ENCODE measurements at regions not wholly inside any gene's neighbourhood (a gene's known extent, or its start where the extent isn't known, plus 50 kb on each side); places are given as distances from the start of the nearest gene placed in this dataset.

- no peaks in the 10 kb centered on the region for H3K4me1 ChIP-seq (ENCODE audit: control insufficient read depth, insufficient read depth, low read length)
- no peaks in the 10 kb centered on the region for H3K27me3 ChIP-seq (ENCODE audit: control insufficient read depth, insufficient read depth, low read length)
- H3K36me3 ChIP-seq (ENCODE audit: control insufficient read depth, insufficient read depth, low read length) = no peaks in the 10 kb centered on the region
- no peak overlapping the region for H3K9ac ChIP-seq (ENCODE audit: low read length)
- H3K4me3 ChIP-seq (ENCODE audit: low read length) = no peak overlapping the region
- H3K27ac ChIP-seq (ENCODE audit: low read depth, low read length) = no peak overlapping the region
Observed at GRCh38 chr10:129133856-129134255, 333.2 kb upstream of the MGMT start.

- no peaks in the 10 kb centered on the region for H3K36me3 ChIP-seq (ENCODE audit: control insufficient read depth, insufficient read depth, low read length)
- no peak overlapping the region for H3K4me3 ChIP-seq (ENCODE audit: low read length)
- no peaks in the 10 kb centered on the region for H3K27me3 ChIP-seq (ENCODE audit: control insufficient read depth, insufficient read depth, low read length)
- H3K9ac ChIP-seq (ENCODE audit: low read length) = no peak overlapping the region
- no peak overlapping the region for H3K27ac ChIP-seq (ENCODE audit: low read depth, low read length)
- no peaks in the 10 kb centered on the region for H3K4me1 ChIP-seq (ENCODE audit: control insufficient read depth, insufficient read depth, low read length)
Observed at GRCh38 chr10:129134371-129134770, 332.7 kb upstream of the MGMT start.

DNA sequence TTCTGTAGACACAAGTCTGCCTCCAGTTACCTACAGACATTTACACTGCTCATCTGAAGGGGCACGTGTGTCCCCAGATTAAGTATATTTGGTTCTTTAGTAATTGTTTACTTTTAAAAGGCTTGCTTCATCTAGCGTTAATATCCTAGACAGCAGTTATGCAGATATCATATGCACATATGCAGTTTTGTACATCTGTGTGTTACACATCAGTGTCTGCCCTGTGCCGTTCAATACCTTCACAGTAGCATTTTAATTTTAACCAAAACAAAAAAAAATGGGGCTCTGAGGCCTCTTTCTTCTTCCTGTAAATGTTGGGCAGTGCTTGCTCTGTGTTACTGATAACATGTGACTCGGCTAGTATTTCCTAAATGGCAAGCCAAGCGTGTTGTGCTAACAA is 331.4 kb upstream of the MGMT start:
- Histone ChIP-seq H3K27ac (ENCODE audit: low read depth, low read length) (no peak overlapping the region), H3K9ac (ENCODE audit: low read length) (no peak overlapping the region), H3K4me3 (ENCODE audit: low read length) (no peak overlapping the region), H3K36me3 (ENCODE audit: control insufficient read depth, insufficient read depth, low read length) (no peaks in the 10 kb centered on the region), H3K27me3 (ENCODE audit: control insufficient read depth, insufficient read depth, low read length) (no peaks in the 10 kb centered on the region), H3K4me1 (ENCODE audit: control insufficient read depth, insufficient read depth, low read length) (no peaks in the 10 kb centered on the region)

DNA sequence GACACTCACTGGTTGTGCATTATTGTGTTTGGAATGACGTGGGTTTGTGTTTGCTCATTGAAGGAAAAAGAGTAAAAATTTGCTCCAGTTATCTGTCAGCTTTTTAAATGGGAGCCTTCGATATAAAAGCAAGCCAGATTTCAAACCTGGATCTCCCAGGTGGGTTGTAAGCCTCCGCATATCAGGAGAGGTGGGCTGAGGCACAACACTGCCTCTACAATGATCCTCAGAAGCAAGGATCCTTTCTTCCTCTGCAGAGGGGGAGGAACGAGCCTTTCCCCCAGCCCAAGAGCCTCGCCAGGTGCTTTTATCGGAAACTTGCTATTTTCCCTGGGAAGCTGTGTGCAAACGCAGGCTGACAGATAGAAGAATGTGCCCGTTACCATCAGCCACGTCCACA is 331.0 kb upstream of the MGMT start:
- Histone ChIP-seq H3K27ac (ENCODE audit: low read depth, low read length) (no peak overlapping the region), H3K27me3 (ENCODE audit: control insufficient read depth, insufficient read depth, low read length) (no peaks in the 10 kb centered on the region), H3K4me3 (ENCODE audit: low read length) (no peak overlapping the region), H3K9ac (ENCODE audit: low read length) (no peak overlapping the region), H3K36me3 (ENCODE audit: control insufficient read depth, insufficient read depth, low read length) (no peaks in the 10 kb centered on the region), H3K4me1 (ENCODE audit: control insufficient read depth, insufficient read depth, low read length) (no peaks in the 10 kb centered on the region)

- H3K27me3 ChIP-seq (ENCODE audit: control insufficient read depth, insufficient read depth, low read length) = no peaks in the 10 kb centered on the region
- H3K27ac ChIP-seq (ENCODE audit: low read depth, low read length) = no peak overlapping the region
Observed at GRCh38 chr10:129136951-129137350, 330.1 kb upstream of the MGMT start.

DNA sequence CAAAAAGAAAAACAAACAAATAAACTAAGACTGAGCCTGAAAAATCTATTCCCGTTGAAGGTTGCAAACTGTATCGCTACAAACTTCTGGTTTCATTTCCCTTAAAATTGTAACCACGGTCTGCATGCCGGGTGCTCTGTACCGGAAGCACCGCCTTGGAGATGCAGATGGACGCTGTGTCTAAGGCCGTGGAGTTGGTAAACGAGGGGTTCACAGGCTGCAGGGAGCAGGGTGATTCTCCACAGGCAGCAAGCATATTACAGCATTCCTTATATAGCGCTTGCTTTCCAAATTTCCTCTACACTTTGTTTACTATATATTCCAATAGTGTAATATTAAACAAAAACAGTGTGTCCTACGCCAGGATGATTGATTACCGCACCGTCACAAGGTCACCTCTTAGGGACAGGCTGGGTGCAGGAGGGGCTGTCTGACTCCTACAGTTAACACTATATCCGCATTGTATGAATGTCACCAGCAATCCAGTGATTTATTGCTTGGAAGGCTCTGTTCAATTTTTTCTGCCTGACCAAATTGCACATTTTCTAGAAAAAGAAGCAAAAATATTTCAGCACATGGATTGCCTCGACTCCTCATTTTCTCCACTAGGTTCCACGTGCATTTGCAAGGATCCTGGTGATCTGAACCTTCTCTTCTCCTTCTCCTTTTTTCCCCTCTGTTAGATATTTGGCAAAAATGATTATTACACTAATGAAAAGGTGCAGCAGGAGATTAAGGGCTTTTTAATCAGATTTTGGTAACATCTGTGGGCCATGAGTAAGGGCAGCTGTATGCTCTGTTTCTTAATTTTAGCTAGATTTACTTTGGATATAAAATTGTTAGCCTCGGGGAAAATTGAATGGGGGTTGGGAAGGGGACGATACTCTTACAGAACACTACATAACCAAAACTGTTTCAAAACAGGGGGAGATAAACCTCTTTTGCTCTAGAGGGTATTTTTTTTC is 325.8 kb upstream of the MGMT start:
- no peaks in the 10 kb centered on the region for H3K36me3 ChIP-seq (ENCODE audit: control insufficient read depth, insufficient read depth, low read length)
- no peak overlapping the region for H3K27ac ChIP-seq (ENCODE audit: low read depth, low read length)
- H3K4me3 ChIP-seq (ENCODE audit: low read length) = no peak overlapping the region
- no peaks in the 10 kb centered on the region for H3K4me1 ChIP-seq (ENCODE audit: control insufficient read depth, insufficient read depth, low read length)
- H3K27me3 ChIP-seq (ENCODE audit: control insufficient read depth, insufficient read depth, low read length) = no peaks in the 10 kb centered on the region
- H3K9ac ChIP-seq (ENCODE audit: low read length) = no peak overlapping the region

More at GRCh38 chr10:129136951-129137350, 330.1 kb upstream of the MGMT start:
- no peaks in the 10 kb centered on the region for H3K4me1 ChIP-seq (ENCODE audit: control insufficient read depth, insufficient read depth, low read length)
- no peaks in the 10 kb centered on the region for H3K36me3 ChIP-seq (ENCODE audit: control insufficient read depth, insufficient read depth, low read length)
- no peak overlapping the region for H3K9ac ChIP-seq (ENCODE audit: low read length)
- H3K4me3 ChIP-seq (ENCODE audit: low read length) = no peak overlapping the region

GRCh38 chr10:129151281-129151680 is 315.8 kb upstream of the MGMT start:
- Histone ChIP-seq H3K27ac (ENCODE audit: low read depth, low read length) (no peak overlapping the region), H3K9ac (ENCODE audit: low read length) (no peak overlapping the region), H3K4me3 (ENCODE audit: low read length) (no peak overlapping the region), H3K4me1 (ENCODE audit: control insufficient read depth, insufficient read depth, low read length) (no peaks in the 10 kb centered on the region), H3K36me3 (ENCODE audit: control insufficient read depth, insufficient read depth, low read length) (no peaks in the 10 kb centered on the region), H3K27me3 (ENCODE audit: control insufficient read depth, insufficient read depth, low read length) (no peaks in the 10 kb centered on the region)

DNA sequence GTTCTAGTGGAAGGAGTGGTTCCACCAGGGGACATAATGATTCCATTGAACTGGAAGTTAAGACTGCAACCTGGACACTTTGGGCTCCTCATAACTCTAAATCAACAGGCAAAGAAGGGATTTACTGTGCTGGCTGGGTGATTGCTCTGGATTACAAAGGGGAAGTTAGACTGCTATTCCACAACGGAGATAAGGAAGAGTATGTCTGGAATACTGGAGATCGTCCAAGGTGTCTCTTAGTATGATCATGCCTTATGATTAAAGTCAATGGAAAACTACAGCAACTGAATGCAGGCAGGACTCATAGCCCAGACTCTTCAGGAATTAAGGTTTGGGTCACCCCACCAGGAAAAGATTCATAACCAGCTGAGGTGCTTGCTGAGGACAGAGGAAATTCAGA is 310.6 kb upstream of the MGMT start:
- Histone ChIP-seq H3K9ac (ENCODE audit: low read length) (no peak overlapping the region), H3K27me3 (ENCODE audit: control insufficient read depth, insufficient read depth, low read length) (no peaks in the 10 kb centered on the region), H3K36me3 (ENCODE audit: control insufficient read depth, insufficient read depth, low read length) (no peaks in the 10 kb centered on the region), H3K4me1 (ENCODE audit: control insufficient read depth, insufficient read depth, low read length) (no peaks in the 10 kb centered on the region), H3K4me3 (ENCODE audit: low read length) (no peak overlapping the region), H3K27ac (ENCODE audit: low read depth, low read length) (no peak overlapping the region)

DNA sequence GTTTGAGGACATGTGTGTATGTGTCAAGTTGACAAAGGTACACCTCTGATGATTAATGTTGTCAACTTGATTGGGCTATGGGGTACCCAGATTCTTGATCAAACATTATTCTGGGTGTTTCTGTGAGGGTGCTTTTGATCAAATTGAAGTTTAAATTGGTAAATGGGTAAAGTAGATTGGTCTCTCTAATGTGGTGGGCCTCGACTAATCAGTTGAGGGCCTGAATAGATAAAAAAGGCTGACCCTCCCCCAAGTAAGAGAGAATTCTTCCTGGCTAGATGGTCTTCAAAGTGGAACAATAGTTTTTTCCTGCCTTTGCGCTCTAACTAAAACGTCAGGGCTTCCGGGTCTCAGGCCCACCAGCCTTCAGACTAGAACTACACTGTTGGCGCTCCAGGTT is 309.9 kb upstream of the MGMT start:
- Histone ChIP-seq H3K9ac (ENCODE audit: low read length) (no peak overlapping the region), H3K4me3 (ENCODE audit: low read length) (no peak overlapping the region), H3K36me3 (ENCODE audit: control insufficient read depth, insufficient read depth, low read length) (no peaks in the 10 kb centered on the region), H3K4me1 (ENCODE audit: control insufficient read depth, insufficient read depth, low read length) (no peaks in the 10 kb centered on the region), H3K27me3 (ENCODE audit: control insufficient read depth, insufficient read depth, low read length) (no peaks in the 10 kb centered on the region), H3K27ac (ENCODE audit: low read depth, low read length) (no peak overlapping the region)

DNA sequence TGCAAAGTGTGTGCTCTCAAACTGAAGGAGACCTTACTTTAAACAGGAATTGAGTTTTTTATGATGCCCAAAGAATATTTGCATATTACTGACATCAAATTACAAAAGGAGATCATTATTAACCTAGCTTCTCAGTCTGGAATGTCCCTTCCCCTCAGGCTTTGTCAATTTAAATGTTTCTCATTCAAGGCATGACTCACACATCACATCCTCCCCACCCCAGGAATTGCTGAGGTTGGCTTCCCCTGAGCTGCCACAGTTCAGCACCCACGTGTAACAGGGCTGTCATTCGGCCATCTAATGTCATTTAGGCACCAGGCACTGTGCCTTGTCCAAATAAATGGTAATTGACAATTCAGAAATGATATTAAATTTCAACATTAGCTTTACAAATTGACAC is 305.9 kb upstream of the MGMT start:
- H3K9ac ChIP-seq (ENCODE audit: low read length) = no peak overlapping the region
- H3K4me1 ChIP-seq (ENCODE audit: control insufficient read depth, insufficient read depth, low read length) = no peaks in the 10 kb centered on the region
- H3K4me3 ChIP-seq (ENCODE audit: low read length) = no peak overlapping the region
- H3K36me3 ChIP-seq (ENCODE audit: control insufficient read depth, insufficient read depth, low read length) = no peaks in the 10 kb centered on the region
- no peaks in the 10 kb centered on the region for H3K27me3 ChIP-seq (ENCODE audit: control insufficient read depth, insufficient read depth, low read length)
- H3K27ac ChIP-seq (ENCODE audit: low read depth, low read length) = no peak overlapping the region

- Histone ChIP-seq H3K4me3 (ENCODE audit: low read length) (no peak overlapping the region), H3K27me3 (ENCODE audit: control insufficient read depth, insufficient read depth, low read length) (no peaks in the 10 kb centered on the region), H3K9ac (ENCODE audit: low read length) (no peak overlapping the region), H3K4me1 (ENCODE audit: control insufficient read depth, insufficient read depth, low read length) (no peaks in the 10 kb centered on the region), H3K27ac (ENCODE audit: low read depth, low read length) (no peak overlapping the region), H3K36me3 (ENCODE audit: control insufficient read depth, insufficient read depth, low read length) (no peaks in the 10 kb centered on the region)
Observed at GRCh38 chr10:129163531-129163930, 303.5 kb upstream of the MGMT start.

- Histone ChIP-seq H3K36me3 (ENCODE audit: control insufficient read depth, insufficient read depth, low read length) (no peaks in the 10 kb centered on the region), H3K4me3 (ENCODE audit: low read length) (no peak overlapping the region), H3K27ac (ENCODE audit: low read depth, low read length) (no peak overlapping the region), H3K27me3 (ENCODE audit: control insufficient read depth, insufficient read depth, low read length) (no peaks in the 10 kb centered on the region), H3K4me1 (ENCODE audit: control insufficient read depth, insufficient read depth, low read length) (no peaks in the 10 kb centered on the region), H3K9ac (ENCODE audit: low read length) (no peak overlapping the region)
Observed at GRCh38 chr10:129165076-129165720, 301.8 kb upstream of the MGMT start.

- Histone ChIP-seq H3K9ac (ENCODE audit: low read length) (no peak overlapping the region), H3K4me1 (ENCODE audit: control insufficient read depth, insufficient read depth, low read length) (no peaks in the 10 kb centered on the region), H3K27ac (ENCODE audit: low read depth, low read length) (no peak overlapping the region), H3K27me3 (ENCODE audit: control insufficient read depth, insufficient read depth, low read length) (no peaks in the 10 kb centered on the region), H3K4me3 (ENCODE audit: low read length) (no peak overlapping the region), H3K36me3 (ENCODE audit: control insufficient read depth, insufficient read depth, low read length) (no peaks in the 10 kb centered on the region)
Observed at GRCh38 chr10:129165770-129166169, 301.3 kb upstream of the MGMT start.
